GM18505 (cell line): ENCODE measurements at regions not wholly inside any gene's neighbourhood (a gene's known extent, or its start where the extent isn't known, plus 50 kb on each side); places are given as distances from the start of the nearest gene placed in this dataset.

Experiments used
- ATAC-seq: cut with Tn5 transposase; IDR thresholded peaks from one replicate; pipeline ENCODE4 v1.9.1; 2021; ENCODE audit not compliant: unreplicated experiment
- POLR2A ChIP-seq: IDR thresholded peaks from 4 replicates; pipeline ENCODE4 v1.6.1; 2011; ENCODE audit warnings: borderline replicate concordance; ENCODE audit not compliant: insufficient read depth, insufficient read length; ENCODE audit errors: extremely low read depth

GRCh38 chr4:43379016-43379415, 486.5 kb downstream of the GRXCR1 start:
- no peak for TF ChIP-seq POLR2A
- no peak for ATAC-seq

DNA sequence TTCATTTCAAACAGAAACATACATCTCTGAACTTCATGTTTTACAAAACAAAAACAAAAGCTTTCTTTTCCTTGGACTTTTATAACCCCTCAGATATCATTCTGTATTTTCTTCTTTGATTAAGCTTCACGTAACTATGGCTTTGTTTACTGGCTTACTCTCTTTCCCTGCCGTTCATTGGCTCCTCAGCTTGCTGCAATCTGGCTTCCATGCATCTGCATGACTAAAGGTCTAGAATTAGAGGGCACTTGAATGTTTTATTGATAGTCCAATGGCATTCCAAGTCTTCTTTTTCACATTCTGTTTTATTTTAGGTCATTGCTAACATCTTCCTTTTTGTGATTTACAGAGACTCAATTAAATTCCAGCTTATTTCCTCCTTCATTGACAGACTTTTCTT, 487.6 kb downstream of the GRXCR1 start:
- ATAC-seq: no peak
- TF ChIP-seq POLR2A: no peak

DNA sequence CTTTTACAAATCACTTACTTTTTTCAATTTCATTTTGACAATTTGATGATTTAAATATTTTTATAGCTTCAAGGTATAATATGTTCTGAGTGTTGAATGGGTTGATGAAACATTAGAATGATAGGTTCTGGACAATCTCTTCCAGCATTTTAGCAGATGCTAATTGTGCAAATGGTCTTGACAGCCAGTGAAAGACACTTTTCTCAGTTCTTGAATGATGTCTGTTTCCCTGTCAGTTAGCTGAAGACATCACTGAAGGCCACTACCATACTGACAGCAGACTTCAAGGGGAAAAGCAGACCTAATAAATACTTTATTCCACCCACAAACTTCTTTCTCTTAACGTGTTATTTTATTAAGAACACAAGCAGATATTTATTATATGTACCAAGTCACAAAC, 498.6 kb downstream of the GRXCR1 start:
- no peak for TF ChIP-seq POLR2A
- no peak for ATAC-seq

DNA sequence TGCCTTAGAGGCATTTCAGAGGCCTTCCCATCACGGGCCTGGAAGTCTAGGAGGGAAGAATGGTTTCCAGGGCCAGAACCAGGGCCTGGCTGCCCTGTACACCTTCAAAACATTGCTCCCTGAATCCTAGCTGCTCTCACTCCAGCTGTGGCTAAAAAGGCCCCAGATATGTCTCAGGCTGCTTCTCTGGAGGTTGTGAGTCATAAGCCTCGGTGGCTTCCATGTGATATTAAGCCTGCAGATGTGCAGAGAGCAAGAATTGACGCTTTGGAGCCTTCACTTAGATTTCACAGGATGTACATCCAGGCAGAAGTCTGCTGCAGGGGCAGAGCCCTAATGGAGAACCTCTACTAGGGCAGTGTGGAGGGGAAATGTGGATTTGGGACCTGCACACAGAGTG, 502.5 kb downstream of the GRXCR1 start:
- ATAC-seq: no peak
- no peak for TF ChIP-seq POLR2A

- no peak for ATAC-seq
- no peak for TF ChIP-seq POLR2A
These were observed 507.2 kb downstream of the GRXCR1 start for GRCh38 chr4:43399726-43400125.

- no peak for TF ChIP-seq POLR2A
- no peak for ATAC-seq
These were observed 509.9 kb downstream of the GRXCR1 start for GRCh38 chr4:43402393-43402792.

GRCh38 chr4:43410636-43411035, 518.1 kb downstream of the GRXCR1 start:
- TF ChIP-seq POLR2A: no peak
- ATAC-seq: no peak

- no peak for TF ChIP-seq POLR2A
- ATAC-seq: no peak
These were observed 518.7 kb downstream of the GRXCR1 start for GRCh38 chr4:43411226-43411625.

- TF ChIP-seq POLR2A: no peak
- ATAC-seq: no peak
These were observed 530.8 kb downstream of the GRXCR1 start for GRCh38 chr4:43423276-43423675.

DNA sequence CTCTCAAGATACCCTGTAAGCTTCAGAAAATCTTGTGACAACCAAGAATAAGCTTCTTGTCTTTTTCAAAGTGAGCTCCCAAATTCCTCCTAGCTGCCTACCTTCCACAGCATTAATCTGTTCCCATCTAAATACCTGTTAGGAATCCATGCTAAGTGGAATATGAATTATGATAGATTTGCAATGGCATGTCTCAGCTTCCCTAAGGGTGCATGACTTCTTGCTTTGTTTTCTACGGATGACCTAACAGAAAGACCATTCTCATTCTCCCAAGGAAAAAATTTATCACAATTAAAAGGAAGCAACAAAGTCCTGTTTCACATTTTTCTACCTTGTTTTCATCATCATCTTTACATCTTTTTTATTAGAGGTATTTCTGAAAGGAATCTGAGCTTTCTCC, 532.7 kb downstream of the GRXCR1 start:
- no peak for TF ChIP-seq POLR2A
- no peak for ATAC-seq

DNA sequence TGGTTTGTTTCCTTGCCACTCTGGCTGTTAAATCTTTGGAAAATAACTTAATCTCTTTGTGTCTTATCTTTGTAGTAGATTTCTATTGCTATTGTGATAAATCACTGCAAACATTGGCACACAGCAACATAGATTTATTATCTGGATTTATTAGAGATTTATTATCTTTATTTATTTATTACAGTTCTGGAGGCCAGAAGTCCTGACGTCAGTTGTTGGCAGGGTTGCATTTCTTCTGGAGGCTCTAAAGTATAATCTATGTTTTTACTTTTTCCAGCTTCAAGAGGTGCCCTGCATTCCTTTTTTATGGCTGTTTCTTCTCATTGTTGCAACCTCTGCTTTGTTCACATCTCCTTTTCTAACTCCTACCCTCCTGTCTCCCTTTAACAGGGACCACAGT, 542.8 kb downstream of the GRXCR1 start:
- ATAC-seq: no peak
- TF ChIP-seq POLR2A: no peak

DNA sequence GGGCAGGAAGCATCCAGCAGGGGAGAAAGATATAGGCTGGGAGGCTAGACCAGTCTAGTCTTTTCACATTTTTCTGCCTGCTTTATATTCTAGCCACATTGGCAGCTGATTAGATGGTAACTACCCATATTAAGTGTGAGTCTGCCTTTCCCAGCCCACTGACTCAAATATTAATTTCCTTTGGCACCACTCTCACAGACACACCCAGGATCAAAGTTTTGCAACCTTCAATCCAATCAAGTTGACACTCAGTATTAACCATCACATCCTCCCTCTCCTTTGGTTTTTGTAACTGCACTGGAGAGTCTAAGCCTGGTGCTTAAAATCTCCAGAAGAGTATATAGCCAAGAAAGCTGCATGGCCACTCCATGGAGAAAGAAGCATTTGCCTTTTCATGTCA, 560.4 kb downstream of the GRXCR1 start:
- TF ChIP-seq POLR2A: no peak
- ATAC-seq: no peak

DNA sequence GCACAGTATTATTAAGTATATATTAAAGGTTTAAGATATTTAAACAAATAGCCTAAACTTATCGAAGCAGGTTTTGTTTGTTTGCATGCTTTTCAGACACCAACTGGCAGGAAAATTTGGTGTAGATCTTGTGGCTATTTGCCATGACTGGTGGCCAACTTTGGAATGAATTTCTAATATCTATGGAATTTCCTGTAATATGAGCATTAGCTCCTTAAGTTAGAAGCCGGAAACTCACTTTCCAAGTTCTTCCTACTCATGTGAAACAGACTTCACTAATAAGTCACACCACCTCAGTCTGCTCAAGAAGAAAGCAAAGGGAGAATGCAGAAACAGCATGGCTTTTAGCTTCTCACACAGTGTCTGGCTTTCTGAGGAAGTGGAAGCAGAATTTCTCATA, 563.9 kb downstream of the GRXCR1 start:
- no peak for TF ChIP-seq POLR2A
- no peak for ATAC-seq

DNA sequence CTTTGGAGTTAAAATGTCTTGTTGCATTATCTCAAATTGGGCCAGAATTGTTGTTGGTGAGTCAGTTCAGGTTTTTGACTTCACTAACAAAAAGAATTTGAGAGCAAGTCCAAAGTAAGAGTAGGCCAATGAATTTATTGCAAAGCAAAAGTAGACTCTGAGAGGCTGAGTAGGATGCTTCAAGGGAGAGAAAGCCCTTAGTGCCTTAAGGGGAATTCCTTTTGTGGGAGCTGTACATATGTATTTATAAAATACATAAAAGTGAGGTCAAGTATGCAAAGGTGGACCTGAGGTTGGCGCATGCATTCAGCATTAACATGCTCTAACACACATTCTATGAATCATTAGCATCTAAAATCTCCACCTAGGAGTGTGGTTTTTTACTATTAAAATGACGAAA, 565.4 kb downstream of the GRXCR1 start:
- no peak for ATAC-seq
- no peak for TF ChIP-seq POLR2A

DNA sequence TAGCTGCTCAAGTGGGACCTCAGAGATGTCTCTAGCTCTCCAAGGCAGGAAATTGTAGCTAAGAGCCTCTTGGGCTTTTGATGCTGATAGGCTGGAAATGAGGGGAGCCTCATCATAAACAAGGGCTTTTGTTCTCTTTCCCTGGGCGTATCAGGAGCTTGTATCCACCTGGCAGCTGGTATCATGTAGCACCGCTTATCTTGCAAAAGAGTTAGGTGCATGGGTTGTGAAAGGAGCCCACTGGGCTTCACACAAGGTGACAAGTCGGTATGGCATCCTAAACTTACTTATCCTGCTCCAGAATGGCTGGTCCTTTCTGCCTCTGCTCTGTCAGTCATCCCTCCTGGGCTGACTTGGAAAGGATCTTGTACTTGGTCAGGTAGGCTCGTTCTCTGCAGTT, 565.8 kb downstream of the GRXCR1 start:
- no peak for TF ChIP-seq POLR2A
- no peak for ATAC-seq
